ENCODE measurements at regions not wholly inside any gene's neighbourhood (a gene's known extent, or its start where the extent isn't known, plus 50 kb on each side); places are given as distances from the start of the nearest gene placed in this dataset.
"Not testable (repeated sequence)": the region's sequence is repeated elsewhere in the genome, so short reads cannot be mapped to it uniquely, and the experiment has no call there.

DNA sequence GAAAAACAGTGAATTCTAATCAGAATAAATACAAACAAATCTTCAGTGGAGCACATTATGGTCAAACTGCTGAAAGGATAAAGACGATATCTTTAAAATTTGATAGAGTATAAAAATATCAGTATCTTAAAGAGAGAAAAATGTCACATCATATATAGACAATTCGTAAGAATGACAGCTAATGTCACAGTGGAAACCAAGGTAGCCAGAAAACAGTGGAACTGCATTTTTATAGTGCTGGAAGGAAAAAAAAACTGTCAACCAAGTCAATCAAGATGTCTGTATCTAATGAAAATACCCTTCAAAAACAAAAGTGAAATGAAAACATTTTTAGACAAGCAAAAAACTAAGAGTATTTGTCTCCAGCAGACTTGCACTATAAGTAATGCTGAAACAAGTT, 73.4 kb upstream of the HMGXB4 start:
- no peak for DNase-seq (ENCODE audit: low read depth in 2 of 2)

DNA sequence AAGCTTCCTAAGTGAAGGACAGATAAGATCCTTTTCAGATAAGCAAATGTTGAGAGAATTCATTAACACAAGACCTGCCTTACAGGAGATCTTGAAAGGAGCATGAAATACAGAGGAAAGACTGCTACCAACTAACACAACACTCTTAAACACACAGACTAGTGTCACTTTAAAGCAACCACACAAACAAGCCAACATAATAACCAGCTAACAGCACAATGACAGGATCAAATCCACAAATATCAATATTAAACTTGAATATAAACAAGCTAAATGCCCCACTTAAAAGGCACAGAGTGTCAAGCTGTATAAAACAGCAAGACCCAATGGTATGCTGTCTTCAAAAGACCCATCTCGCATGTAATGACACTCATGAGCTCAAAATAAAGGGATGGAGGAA, 70.8 kb upstream of the HMGXB4 start:
- DNase-seq (ENCODE audit: low read depth in 2 of 2): no peak

DNA sequence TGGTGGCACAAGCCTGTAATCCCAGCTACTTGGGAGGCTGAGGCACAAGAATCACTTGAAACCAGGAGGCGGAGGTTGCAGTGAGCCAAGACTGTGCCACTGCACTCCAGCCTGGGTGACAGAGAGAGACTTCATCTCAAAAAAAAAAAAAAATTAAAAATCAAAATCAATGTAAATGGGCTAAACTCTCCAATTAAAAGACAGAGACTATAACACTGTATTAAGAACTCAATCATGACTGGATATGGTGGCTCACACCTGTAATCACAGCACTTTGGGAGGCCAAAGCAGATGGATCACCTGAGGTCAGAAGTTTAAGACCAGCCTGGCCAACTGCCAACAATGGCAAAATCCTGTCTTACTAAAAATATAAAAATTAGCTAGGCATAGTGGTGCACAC, 68.4 kb upstream of the HMGXB4 start:
- not testable (repeated sequence) for DNase-seq (ENCODE audit: low read depth in 2 of 2)

GRCh38 chr22:35189559-35189958, 67.7 kb upstream of the HMGXB4 start:
- no peak for DNase-seq (ENCODE audit: low read depth in 2 of 2)

- DNase-seq (ENCODE audit: low read depth in 2 of 2): no peak
Observed at GRCh38 chr22:35191412-35191811, 65.9 kb upstream of the HMGXB4 start.

GRCh38 chr22:35192129-35192918, 65.0 kb upstream of the HMGXB4 start:
- no peak for DNase-seq (ENCODE audit: low read depth in 2 of 2)

DNA sequence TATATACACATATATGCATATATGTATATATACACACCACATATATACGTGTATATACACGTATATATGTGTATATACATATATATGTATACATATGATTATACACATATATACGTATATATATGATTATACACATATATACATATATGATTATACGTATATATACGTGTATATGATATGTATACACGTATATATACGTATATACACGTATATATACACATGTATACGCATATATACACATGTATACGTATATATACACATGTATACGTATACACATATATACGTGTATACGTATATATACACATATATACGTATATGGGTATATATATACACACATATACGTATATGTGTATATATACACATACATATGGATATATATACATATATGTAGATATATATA, 62.1 kb upstream of the HMGXB4 start:
- no peak for DNase-seq (ENCODE audit: low read depth in 2 of 2)

DNA sequence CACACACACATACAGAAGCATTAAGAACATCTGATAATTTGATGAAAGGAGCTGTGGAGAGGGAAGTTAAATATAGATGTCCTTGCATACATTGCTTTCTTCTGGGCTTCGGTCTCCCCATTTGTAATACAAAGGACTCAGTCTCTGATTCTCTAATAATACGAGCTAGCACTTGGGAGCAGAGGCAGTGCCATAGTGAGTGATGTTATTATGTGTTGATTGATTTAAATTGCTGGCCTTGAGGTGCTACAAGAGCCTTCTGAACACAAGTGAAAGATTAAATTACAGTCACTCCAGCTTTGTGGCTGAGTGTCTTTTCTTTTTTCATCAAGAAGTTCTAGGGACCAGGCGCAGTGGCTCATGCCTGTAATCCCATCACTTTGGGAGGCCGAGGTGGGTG, 61.5 kb upstream of the HMGXB4 start:
- DNase-seq (ENCODE audit: low read depth in 2 of 2): no peak

GRCh38 chr22:35197071-35197470, 60.2 kb upstream of the HMGXB4 start:
- DNase-seq (ENCODE audit: low read depth in 2 of 2): no peak

DNA sequence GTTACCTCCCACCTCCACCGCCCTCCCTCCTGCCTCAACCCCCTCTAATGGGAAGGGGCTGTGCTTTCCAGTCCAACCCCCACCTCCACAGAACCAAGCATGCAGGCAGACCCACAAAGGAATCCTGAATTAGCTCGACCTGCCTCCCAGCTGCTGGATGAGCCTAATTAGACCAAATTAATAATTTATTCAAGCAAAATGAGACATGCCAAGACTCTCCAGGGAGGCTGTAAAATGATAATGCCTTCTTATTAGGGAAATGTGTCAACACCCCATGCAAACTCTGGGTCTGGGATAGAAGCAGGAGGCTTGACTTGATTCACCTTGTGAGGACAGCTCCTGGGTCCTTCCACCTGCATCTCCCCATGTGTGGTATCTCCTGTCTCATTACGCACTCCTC, 59.4 kb upstream of the HMGXB4 start:
- DNase-seq (ENCODE audit: low read depth in 2 of 2): no peak

DNA sequence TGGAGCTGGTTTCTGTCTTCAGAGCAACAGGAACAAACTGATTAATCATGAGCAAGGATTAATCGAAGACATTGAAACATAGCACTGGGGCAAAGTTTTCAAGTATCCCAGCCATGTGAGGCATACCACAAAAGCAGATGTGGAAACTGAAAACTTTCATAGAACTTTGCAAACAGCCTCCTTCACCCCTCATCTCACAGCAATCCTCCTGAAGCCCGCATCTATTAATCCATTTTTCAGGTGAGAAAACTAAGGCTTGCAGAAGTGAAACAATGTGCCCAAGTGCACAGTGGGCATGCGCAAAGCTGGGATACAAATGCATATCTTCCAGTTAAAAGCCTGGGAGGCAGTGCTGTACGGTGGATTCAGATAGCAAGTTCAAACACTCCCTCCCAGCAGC, 58.6 kb upstream of the HMGXB4 start:
- DNase-seq (ENCODE audit: low read depth in 2 of 2): no peak

- DNase-seq (ENCODE audit: low read depth in 2 of 2): no peak
Observed at GRCh38 chr22:35202376-35202775, 54.9 kb upstream of the HMGXB4 start.

GRCh38 chr22:35203583-35203982, 53.7 kb upstream of the HMGXB4 start:
- DNase-seq (ENCODE audit: low read depth in 2 of 2): no peak

GRCh38 chr22:35204807-35205775, 52.2 kb upstream of the HMGXB4 start:
- DNase-seq (ENCODE audit: low read depth in 2 of 2): no peak

- DNase-seq (ENCODE audit: low read depth in 2 of 2): no peak
Observed at GRCh38 chr22:35205961-35206360, 51.3 kb upstream of the HMGXB4 start.

DNA sequence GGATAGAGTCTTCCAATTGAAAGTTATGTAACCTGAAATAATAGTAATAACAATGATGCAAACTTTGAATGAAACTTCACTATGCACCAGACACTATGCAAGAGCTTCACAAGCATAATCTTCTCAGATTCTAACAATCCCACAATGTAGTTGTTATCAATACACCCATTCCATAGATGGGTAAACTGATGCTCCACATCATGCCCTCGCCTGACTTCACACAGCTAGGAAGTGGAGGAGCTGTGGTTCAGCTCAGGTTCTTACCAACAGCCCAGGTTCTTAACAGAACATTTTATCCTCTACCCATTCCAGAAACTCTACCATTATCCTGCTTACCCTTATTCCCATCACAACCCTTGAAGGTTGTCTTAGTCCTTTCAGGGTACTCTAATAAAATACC, 50.4 kb upstream of the HMGXB4 start:
- no peak for DNase-seq (ENCODE audit: low read depth in 2 of 2)

All from fibroblast of skin of left biceps (primary cell).